ENCODE measurements at regions not wholly inside any gene's neighbourhood (a gene's known extent, or its start where the extent isn't known, plus 50 kb on each side); places are given as distances from the start of the nearest gene placed in this dataset.

DNA sequence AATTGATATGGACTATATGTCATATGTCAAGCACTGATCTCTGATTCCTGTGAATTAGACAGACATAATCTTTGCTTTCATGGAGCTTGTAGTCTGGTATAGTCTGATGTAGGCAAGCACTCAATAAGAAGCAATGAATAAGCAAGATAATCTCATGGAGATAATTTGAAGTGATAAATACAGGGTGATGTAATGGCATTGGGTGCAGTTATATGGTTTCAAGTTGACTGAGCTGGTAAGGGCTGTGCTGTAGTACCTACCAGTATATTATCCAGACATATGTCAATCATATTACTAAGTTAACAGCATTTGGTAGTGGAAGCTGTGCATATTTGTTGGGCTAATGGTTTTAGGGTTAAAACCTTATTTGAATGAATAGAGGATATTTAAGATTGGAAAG, 117.5 kb upstream of the PRPS1L1 start:
- TF ChIP-seq, protein P1, sequence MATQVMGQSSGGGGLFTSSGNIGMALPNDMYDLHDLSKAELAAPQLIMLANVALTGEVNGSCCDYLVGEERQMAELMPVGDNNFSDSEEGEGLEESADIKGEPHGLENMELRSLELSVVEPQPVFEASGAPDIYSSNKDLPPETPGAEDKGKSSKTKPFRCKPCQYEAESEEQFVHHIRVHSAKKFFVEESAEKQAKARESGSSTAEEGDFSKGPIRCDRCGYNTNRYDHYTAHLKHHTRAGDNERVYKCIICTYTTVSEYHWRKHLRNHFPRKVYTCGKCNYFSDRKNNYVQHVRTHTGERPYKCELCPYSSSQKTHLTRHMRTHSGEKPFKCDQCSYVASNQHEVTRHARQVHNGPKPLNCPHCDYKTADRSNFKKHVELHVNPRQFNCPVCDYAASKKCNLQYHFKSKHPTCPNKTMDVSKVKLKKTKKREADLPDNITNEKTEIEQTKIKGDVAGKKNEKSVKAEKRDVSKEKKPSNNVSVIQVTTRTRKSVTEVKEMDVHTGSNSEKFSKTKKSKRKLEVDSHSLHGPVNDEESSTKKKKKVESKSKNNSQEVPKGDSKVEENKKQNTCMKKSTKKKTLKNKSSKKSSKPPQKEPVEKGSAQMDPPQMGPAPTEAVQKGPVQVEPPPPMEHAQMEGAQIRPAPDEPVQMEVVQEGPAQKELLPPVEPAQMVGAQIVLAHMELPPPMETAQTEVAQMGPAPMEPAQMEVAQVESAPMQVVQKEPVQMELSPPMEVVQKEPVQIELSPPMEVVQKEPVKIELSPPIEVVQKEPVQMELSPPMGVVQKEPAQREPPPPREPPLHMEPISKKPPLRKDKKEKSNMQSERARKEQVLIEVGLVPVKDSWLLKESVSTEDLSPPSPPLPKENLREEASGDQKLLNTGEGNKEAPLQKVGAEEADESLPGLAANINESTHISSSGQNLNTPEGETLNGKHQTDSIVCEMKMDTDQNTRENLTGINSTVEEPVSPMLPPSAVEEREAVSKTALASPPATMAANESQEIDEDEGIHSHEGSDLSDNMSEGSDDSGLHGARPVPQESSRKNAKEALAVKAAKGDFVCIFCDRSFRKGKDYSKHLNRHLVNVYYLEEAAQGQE (IDR thresholded peaks at IDR 0.05; ENCODE audit: low read depth): no peak
- TF ChIP-seq CTCF (IDR thresholded peaks at IDR 0.05 in 2 of 3, conservative IDR thresholded peaks at IDR 0.05 in 1 of 3; ENCODE audit: borderline replicate concordance in 1 of 3, insufficient read depth in 1 of 3, low read depth in 2 of 3, low read length in 2 of 3) (no peak), SRF (IDR thresholded peaks at IDR 0.05; ENCODE audit: low read depth) (no peak), RAD21 (IDR thresholded peaks at IDR 0.05; ENCODE audit: low read depth) (no peak), POLR2A (IDR thresholded peaks at IDR 0.05; ENCODE audit: borderline replicate concordance, extremely low read depth, insufficient read depth, insufficient read length) (no peak), POLR2AphosphoS5 (IDR thresholded peaks at IDR 0.05; ENCODE audit: low read depth, low read length) (no peak), YY1 (IDR thresholded peaks at IDR 0.05; ENCODE audit: extremely low read depth, insufficient replicate concordance, low read depth, low read length) (no peak), ZNF274 (IDR thresholded peaks at IDR 0.05; ENCODE audit: low read depth, low read length) (no peak)
